SH-SY5Y (cell line): ENCODE measurements at regions not wholly inside any gene's neighbourhood (a gene's known extent, or its start where the extent isn't known, plus 50 kb on each side); places are given as distances from the start of the nearest gene placed in this dataset.

ENCODE experiments used
- GATA2 ChIP-seq: IDR thresholded peaks from 2 replicates; pipeline ENCODE4 v1.6.1; 2011; ENCODE audit warnings: mild to moderate bottlenecking, low read depth, low read length
- GATA3 ChIP-seq: IDR thresholded peaks from 2 replicates; pipeline ENCODE4 v1.6.1; 2011; ENCODE audit warnings: low read depth, mild to moderate bottlenecking, low read length, moderate library complexity

DNA sequence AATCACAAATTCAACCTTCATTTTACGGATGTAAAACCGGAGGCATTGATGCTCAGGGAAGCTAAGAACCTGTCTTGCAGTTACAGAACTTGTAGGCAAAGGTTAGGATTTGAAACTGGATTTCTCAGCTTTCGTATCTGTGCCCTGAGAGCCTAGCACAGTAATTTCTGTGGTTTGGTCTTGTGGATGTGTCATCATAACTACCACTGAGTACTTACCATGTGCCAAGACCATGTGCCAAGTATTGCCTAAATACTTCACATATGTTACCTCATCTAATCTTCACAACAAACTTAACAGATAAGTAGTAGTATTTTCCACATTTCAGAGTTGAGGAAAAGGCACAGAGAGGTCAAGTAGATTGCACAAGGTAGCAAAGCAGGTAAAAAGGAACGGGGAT is 140.7 kb downstream of the NXPE2 start:
- TF ChIP-seq GATA3 (no peak), GATA2 (no peak)
